ENCODE measurements at regions not wholly inside any gene's neighbourhood (a gene's known extent, or its start where the extent isn't known, plus 50 kb on each side); places are given as distances from the start of the nearest gene placed in this dataset.
A peak's percentile ranks its signal among the peaks of the same experiment; 100 is the strongest.
"Not testable (repeated sequence)": the region's sequence is repeated elsewhere in the genome, so short reads cannot be mapped to it uniquely, and the experiment has no call there.

DNA sequence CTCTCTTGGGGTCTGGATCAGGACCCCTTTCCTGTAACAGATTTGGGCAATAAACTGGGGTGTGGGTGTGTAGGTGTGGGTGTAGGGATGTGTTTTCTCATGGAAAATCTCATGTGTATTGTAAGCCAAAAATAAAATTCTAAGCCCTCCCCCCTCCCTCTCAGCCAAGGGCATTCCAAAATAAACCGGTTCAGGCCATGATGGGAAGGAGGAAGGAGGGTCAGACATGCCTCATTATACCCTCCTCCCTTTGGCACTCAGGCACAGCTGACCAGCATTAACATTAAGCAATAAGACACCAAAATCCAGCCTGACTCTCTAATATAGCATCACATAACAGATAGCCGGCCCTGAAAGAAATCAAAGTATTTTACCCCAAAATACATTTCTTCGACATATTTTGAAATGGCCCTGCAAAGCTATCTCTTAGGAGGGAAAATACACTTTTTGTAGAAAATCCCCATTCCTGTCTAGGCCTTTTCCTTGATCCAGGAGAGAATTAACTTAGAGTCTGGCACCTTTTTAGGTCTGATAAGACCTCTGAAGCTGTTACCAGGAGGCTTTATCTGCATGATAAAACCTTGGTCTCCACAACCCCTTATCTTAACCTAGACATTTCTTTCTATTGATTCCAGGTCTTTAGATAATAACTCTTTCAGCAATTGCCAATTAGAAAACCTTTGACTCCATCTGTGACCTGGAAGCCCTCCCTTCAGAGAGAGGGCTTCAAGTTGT is 128.7 kb upstream of the COL5A2 start:
- H3K4me1 ChIP-seq (ENCODE audit: control insufficient read depth, insufficient read depth, low read length) = peaks cover 14% of the 10 kb centered on the region
- no CpG with 5 or more reads among the region's 3 CpGs for WGBS (ENCODE audit: insufficient coverage, low lambda C conversion rate)
- no peak overlapping the region for H3K4me3 ChIP-seq (ENCODE audit: low read length)
- no peak for DNase-seq
- H3K27ac ChIP-seq (ENCODE audit: low read length) = no peak overlapping the region
- peaks cover 2% of the 10 kb centered on the region for H3K9me3 ChIP-seq (ENCODE audit: control insufficient read depth, low read depth, low read length)
- no peaks in the 10 kb centered on the region for H3K27me3 ChIP-seq (ENCODE audit: control insufficient read depth, insufficient read depth, low read length)
- no peaks in the 10 kb centered on the region for H3K36me3 ChIP-seq (ENCODE audit: control insufficient read depth, insufficient read depth, low read length)

DNA sequence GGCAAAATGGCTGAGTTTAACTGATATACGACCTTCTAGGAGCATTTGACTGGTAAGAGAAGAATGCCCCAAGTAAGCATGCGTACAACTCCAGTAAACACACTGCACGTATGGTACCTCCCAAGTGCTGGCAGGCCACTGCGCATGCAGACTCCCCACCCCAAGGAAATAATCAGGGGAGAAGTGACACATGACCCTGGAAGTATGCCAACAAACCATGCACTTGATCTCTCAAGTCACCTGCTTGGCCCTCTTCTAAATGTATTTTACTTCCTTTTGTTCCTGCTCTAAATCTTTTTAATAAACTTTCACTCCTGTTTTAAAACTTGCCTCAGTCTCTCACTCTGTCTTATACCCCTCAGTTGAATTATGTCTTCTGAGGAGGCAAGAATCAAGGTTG is 129.8 kb upstream of the COL5A2 start:
- H3K36me3 ChIP-seq (ENCODE audit: control insufficient read depth, insufficient read depth, low read length) = no peaks in the 10 kb centered on the region
- peaks cover 14% of the 10 kb centered on the region for H3K4me1 ChIP-seq (ENCODE audit: control insufficient read depth, insufficient read depth, low read length)
- peaks cover 2% of the 10 kb centered on the region for H3K9me3 ChIP-seq (ENCODE audit: control insufficient read depth, low read depth, low read length)
- H3K27me3 ChIP-seq (ENCODE audit: control insufficient read depth, insufficient read depth, low read length) = no peaks in the 10 kb centered on the region
- WGBS (ENCODE audit: insufficient coverage, low lambda C conversion rate) = no CpG with 5 or more reads among the region's 4 CpGs
- no peak overlapping the region for H3K27ac ChIP-seq (ENCODE audit: low read length)
- no peak overlapping the region for H3K4me3 ChIP-seq (ENCODE audit: low read length)
- DNase-seq = peak in 1 of 2 donors; percentile 67

DNA sequence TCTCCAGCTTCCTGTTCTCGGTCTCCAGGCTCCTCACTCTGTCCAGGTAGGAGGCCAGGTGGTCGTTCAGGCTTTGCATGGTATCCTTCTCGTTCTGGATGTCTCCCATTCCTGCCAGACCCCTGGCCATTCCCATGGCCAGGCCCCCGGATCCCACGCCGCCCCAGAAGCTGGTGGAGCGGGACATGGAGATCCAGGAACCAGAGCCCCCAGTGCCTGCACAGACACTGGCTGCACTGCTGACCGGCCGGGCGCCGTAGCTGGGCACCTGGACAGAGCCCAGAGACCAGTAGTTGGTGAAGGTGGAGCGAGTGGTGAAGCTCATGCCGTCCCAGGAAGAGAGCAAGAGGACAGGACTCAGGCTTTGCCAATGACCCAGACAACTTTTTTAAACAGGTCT is 129.1 kb upstream of the WDR75 start:
- H3K27ac ChIP-seq (ENCODE audit: low read length) = no peak overlapping the region
- no CpG with 5 or more reads among the region's 13 CpGs for WGBS (ENCODE audit: insufficient coverage, low lambda C conversion rate)
- no peaks in the 10 kb centered on the region for H3K36me3 ChIP-seq (ENCODE audit: control insufficient read depth, insufficient read depth, low read length)
- H3K4me1 ChIP-seq (ENCODE audit: control insufficient read depth, insufficient read depth, low read length) = peaks cover 5% of the 10 kb centered on the region
- H3K4me3 ChIP-seq (ENCODE audit: low read length) = no peak overlapping the region
- no peak for DNase-seq
- H3K9me3 ChIP-seq (ENCODE audit: control insufficient read depth, low read depth, low read length) = peaks cover 2% of the 10 kb centered on the region
- no peaks in the 10 kb centered on the region for H3K27me3 ChIP-seq (ENCODE audit: control insufficient read depth, insufficient read depth, low read length)

DNA sequence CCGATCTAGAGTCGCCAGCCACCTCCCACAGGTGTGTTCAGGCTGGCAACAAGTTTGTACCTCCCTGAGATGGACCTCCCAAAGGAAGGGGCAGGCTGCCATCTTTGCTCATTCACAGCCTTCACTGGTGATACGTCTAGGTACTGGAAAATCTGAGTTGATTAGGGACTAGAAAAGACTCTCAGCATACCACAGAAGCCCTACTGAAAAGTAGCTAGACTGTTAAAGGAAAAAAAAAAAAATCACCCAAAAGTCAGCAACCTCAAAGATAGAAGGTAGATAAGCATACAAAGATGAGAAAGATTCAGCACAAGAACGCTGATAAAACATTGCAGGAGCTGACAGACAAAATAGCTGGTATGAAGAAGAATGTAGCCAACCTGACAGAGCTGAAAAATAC is 128.6 kb upstream of the WDR75 start:
- Histone ChIP-seq H3K4me1 (ENCODE audit: control insufficient read depth, insufficient read depth, low read length) (peaks cover under 1% of the 10 kb centered on the region), H3K4me3 (ENCODE audit: low read length) (no peak overlapping the region), H3K36me3 (ENCODE audit: control insufficient read depth, insufficient read depth, low read length) (no peaks in the 10 kb centered on the region), H3K27me3 (ENCODE audit: control insufficient read depth, insufficient read depth, low read length) (no peaks in the 10 kb centered on the region), H3K27ac (ENCODE audit: low read length) (no peak overlapping the region), H3K9me3 (ENCODE audit: control insufficient read depth, low read depth, low read length) (peaks cover 2% of the 10 kb centered on the region)
- no peak for DNase-seq
- WGBS (ENCODE audit: insufficient coverage, low lambda C conversion rate) = 86% methylated on average over 1 of the region's 4 CpGs

DNA sequence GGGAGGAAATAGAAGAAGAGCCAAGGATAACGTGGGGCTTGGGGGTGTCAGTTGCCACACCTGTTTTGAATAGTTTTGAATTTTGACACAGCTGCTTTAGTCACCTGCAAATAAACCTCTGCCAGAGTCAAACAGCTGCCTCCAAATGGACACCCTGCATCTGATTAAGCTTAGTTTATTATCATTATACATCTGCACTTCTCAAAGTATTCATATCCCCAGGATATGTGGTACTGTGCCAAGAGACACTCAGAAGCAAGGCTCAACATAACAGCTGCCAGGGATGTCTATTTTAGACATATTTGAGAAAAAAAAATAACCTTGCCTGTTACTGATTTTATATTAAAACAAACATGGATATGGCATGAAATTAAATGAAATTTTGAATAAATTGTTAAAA is 122.5 kb upstream of the WDR75 start:
- Histone ChIP-seq H3K27me3 (ENCODE audit: control insufficient read depth, insufficient read depth, low read length) (no peaks in the 10 kb centered on the region), H3K4me1 (ENCODE audit: control insufficient read depth, insufficient read depth, low read length) (no peaks in the 10 kb centered on the region), H3K4me3 (ENCODE audit: low read length) (no peak overlapping the region), H3K36me3 (ENCODE audit: control insufficient read depth, insufficient read depth, low read length) (no peaks in the 10 kb centered on the region), H3K27ac (ENCODE audit: low read length) (no peak overlapping the region), H3K9me3 (ENCODE audit: control insufficient read depth, low read depth, low read length) (peaks cover 6% of the 10 kb centered on the region)
- no CpG with 5 or more reads among the region's 1 CpG for WGBS (ENCODE audit: insufficient coverage, low lambda C conversion rate)
- DNase-seq = no peak

DNA sequence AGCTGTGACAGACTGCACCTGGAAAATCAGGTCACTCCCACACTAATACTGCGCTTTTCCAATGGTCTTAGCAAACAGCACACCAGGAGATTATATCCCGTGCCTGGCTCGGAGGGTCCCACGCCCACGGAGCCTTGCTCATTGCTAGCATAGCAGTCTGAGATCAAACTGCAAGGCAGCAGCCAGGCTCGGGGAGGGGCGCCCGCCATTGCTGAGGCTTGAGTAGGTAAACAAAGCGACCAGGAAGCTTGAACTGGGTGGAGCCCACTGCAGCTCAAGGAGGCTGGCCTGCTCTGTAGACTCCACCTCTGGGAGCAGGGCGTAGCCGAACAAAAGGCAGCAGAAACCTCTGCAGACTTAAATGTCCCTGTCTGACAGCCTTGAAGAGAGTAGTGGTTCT is 121.8 kb upstream of the WDR75 start:
- H3K27me3 ChIP-seq (ENCODE audit: control insufficient read depth, insufficient read depth, low read length); H3K36me3 ChIP-seq (ENCODE audit: control insufficient read depth, insufficient read depth, low read length); DNase-seq; H3K9me3 ChIP-seq (ENCODE audit: control insufficient read depth, low read depth, low read length); H3K4me3 ChIP-seq (ENCODE audit: low read length); H3K27ac ChIP-seq (ENCODE audit: low read length); H3K4me1 ChIP-seq (ENCODE audit: control insufficient read depth, insufficient read depth, low read length): not testable (repeated sequence)
- WGBS (ENCODE audit: insufficient coverage, low lambda C conversion rate) = no CpG with 5 or more reads among the region's 11 CpGs

DNA sequence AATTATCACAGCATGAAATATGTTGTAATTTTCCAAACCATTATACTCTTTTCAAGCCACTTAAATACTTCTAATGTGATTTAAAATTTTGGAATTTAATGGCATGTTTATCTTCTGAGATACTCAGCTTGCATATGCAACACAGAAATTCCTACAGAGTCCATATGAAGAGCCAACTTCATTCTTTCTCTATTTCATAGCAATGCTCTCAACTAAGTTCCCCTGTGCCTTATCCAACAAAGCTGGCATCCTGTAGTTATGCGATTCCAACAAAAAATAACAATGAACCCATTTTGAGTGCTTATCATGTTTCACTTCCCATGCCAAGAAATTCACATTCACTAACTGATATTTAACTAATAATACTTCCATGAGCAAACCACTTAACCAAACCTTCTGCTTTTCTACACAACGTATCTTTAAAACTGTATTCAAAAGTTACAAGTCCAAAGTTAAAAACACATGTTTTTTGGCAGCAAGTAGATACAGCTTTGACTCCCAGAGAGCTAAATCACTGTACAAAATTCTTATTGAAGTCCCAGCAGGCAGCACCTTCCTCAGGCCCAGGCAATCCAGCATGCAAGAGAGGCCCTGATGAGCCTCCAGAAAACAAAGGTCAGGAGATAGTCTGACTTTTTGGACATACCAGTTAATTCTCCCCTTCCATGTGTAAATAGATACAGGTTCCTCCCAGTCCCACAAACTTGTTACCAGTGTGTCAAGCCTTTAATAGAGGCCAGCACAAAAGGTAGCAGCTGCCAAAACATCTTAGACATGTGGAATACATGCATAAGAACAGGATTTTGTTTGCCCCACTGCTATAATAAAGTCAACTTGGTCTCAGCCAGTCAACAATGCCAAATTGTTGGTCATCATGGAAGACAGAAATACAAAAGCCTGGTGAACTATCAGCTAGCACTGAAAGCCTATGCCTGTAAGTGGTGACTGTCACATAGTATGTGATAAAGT is 113.1 kb upstream of the WDR75 start:
- Histone ChIP-seq H3K36me3 (ENCODE audit: control insufficient read depth, insufficient read depth, low read length) (no peaks in the 10 kb centered on the region), H3K4me3 (ENCODE audit: low read length) (no peak overlapping the region), H3K27ac (ENCODE audit: low read length) (no peak overlapping the region), H3K4me1 (ENCODE audit: control insufficient read depth, insufficient read depth, low read length) (no peaks in the 10 kb centered on the region), H3K9me3 (ENCODE audit: control insufficient read depth, low read depth, low read length) (no peaks in the 10 kb centered on the region), H3K27me3 (ENCODE audit: control insufficient read depth, insufficient read depth, low read length) (no peaks in the 10 kb centered on the region)
- no peak for DNase-seq
- WGBS (ENCODE audit: insufficient coverage, low lambda C conversion rate) = 40% methylated on average over 1 of the region's 2 CpGs

DNA sequence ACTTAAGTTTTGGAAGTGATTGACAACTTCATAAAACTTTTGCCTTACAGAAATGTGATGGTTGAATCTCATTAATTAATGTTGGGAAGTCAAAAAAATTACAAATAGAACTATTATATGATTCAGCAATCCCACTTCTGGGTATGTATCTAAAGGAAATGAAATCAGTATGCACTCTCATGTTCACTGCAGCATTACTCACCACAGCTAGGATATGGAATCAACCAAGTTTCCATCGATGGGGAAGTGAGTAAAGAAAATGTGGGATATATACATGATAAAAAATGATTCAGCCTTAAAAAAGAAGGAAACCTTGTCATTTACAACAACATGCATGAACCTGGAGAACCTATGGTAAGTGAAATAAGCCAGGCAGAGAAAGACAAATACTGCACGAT is 112.4 kb upstream of the WDR75 start:
- no peaks in the 10 kb centered on the region for H3K36me3 ChIP-seq (ENCODE audit: control insufficient read depth, insufficient read depth, low read length)
- no peak for DNase-seq
- H3K27ac ChIP-seq (ENCODE audit: low read length) = no peak overlapping the region
- H3K4me1 ChIP-seq (ENCODE audit: control insufficient read depth, insufficient read depth, low read length) = no peaks in the 10 kb centered on the region
- H3K9me3 ChIP-seq (ENCODE audit: control insufficient read depth, low read depth, low read length) = no peaks in the 10 kb centered on the region
- no peak overlapping the region for H3K4me3 ChIP-seq (ENCODE audit: low read length)
- WGBS (ENCODE audit: insufficient coverage, low lambda C conversion rate) = 92% methylated on average over 2 of the region's 2 CpGs
- no peaks in the 10 kb centered on the region for H3K27me3 ChIP-seq (ENCODE audit: control insufficient read depth, insufficient read depth, low read length)

DNA sequence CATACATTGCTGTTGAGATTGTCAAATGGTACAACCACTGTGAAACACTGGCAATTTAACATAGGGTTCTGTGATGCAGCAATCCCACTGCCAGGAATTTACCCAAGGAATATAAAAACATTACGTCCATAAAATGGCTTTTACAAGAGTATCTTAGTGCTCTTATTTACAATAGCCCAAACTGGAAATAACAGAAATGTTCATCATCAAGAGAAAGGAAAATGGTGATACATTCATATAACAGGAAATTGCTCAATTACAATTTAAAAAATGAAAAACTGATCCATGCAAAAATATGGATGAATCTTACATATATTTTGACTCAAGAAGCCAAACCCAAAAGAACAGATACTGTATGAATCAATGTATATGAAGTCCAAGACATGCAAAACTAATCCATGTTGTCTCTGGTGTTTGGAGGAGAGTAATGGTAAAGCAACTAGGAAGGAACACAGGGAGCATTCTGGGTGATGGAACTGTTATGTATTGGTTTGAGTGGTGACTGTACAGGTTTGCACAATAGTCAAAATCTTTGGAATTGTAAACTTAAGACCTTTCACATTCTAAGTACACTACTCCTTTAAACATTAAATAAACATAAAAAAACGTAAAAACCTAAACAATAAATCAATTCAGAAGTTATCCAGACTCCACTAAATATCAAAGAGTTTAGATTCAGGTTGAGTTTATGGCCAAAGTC is 104.8 kb upstream of the WDR75 start:
- no peaks in the 10 kb centered on the region for H3K36me3 ChIP-seq (ENCODE audit: control insufficient read depth, insufficient read depth, low read length)
- no CpG with 5 or more reads among the region's 2 CpGs for WGBS (ENCODE audit: insufficient coverage, low lambda C conversion rate)
- H3K4me1 ChIP-seq (ENCODE audit: control insufficient read depth, insufficient read depth, low read length) = no peaks in the 10 kb centered on the region
- H3K9me3 ChIP-seq (ENCODE audit: control insufficient read depth, low read depth, low read length) = no peaks in the 10 kb centered on the region
- no peaks in the 10 kb centered on the region for H3K27me3 ChIP-seq (ENCODE audit: control insufficient read depth, insufficient read depth, low read length)
- DNase-seq = no peak
- no peak overlapping the region for H3K4me3 ChIP-seq (ENCODE audit: low read length)
- H3K27ac ChIP-seq (ENCODE audit: low read length) = no peak overlapping the region

DNA sequence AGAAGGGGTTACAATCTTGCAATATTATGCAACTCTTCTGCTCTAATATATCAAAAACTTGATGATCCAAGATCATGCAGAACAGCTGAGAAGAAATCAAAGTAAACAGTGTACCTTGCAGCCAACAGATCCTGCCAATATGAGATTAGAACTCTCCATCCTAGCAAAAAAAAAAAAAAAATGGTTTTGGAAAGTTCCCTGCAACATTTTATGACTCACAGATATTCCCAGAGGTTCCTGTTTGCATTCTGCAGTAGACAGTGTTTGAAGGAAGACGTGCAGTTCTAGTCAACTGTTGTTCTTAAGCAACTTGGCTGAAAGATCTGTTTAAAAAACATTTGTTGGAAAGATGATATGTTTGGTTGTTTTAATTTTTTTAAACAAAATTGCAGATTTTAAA is 103.6 kb upstream of the WDR75 start:
- Histone ChIP-seq H3K4me1 (ENCODE audit: control insufficient read depth, insufficient read depth, low read length) (no peaks in the 10 kb centered on the region), H3K9me3 (ENCODE audit: control insufficient read depth, low read depth, low read length) (no peaks in the 10 kb centered on the region), H3K4me3 (ENCODE audit: low read length) (no peak overlapping the region), H3K27ac (ENCODE audit: low read length) (no peak overlapping the region), H3K36me3 (ENCODE audit: control insufficient read depth, insufficient read depth, low read length) (no peaks in the 10 kb centered on the region), H3K27me3 (ENCODE audit: control insufficient read depth, insufficient read depth, low read length) (no peaks in the 10 kb centered on the region)
- WGBS (ENCODE audit: insufficient coverage, low lambda C conversion rate) = 67% methylated on average over 1 of the region's 1 CpG
- peak in 1 of 2 donors; percentile 12 for DNase-seq

Measured in large intestine (tissue), 3 donors.